HT1080 (cell line): ENCODE measurements at regions not wholly inside any gene's neighbourhood (a gene's known extent, or its start where the extent isn't known, plus 50 kb on each side); places are given as distances from the start of the nearest gene placed in this dataset.
"Not testable (repeated sequence)": the region's sequence is repeated elsewhere in the genome, so short reads cannot be mapped to it uniquely, and the experiment has no call there.

ENCODE experiments used
- DNase-seq: peaks from one replicate; pipeline ENCODE4 v3.0.0-alpha.2; 2015; ENCODE audit warnings: low read depth

DNA sequence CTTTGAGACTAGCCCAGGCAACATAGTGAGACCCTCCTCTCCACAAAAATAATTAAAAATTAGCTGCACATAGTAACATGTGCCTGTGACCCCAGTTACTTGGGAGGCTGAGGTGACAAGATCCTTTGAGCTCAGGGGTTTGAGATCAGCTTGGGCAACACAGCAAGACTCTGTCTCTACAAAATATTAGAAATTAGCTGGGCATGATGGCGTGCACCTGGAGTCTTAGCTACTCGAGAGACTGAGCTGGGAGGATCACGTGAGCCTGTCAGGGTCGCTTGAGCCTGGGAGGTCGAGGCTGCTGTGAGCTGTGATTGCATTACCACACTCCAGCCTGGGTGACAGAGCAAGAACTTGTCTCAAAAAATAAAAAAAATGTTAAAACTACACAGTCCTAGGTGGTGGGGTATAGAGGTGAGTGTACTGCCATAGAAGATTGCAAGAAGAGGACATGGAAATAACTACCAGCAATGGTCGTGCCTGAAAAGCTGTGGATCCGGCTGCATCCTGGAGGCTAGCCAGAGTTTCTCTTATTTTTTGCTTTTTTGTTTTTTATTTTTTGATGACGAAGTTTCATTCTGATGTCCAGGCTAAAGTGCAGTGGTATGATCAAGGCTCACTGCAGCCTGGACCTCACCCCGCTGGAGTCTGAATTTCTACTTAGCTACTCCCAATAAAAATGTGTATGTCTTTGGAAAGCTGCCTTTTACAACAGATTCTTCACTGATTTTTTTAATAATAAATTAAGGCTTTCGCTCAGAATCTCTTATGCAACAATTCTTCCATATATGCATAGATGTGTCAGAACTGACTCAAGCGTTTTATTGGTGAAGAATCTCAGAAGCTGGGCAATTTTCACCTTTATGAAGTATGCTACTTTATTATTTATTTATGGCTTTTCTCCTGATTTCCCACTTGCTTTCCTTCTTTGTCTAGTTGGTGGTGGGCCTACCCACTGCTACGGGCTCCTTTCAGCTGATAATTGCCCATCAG is 393.8 kb downstream of the TSHZ3 start:
- DNase-seq: no peak

DNA sequence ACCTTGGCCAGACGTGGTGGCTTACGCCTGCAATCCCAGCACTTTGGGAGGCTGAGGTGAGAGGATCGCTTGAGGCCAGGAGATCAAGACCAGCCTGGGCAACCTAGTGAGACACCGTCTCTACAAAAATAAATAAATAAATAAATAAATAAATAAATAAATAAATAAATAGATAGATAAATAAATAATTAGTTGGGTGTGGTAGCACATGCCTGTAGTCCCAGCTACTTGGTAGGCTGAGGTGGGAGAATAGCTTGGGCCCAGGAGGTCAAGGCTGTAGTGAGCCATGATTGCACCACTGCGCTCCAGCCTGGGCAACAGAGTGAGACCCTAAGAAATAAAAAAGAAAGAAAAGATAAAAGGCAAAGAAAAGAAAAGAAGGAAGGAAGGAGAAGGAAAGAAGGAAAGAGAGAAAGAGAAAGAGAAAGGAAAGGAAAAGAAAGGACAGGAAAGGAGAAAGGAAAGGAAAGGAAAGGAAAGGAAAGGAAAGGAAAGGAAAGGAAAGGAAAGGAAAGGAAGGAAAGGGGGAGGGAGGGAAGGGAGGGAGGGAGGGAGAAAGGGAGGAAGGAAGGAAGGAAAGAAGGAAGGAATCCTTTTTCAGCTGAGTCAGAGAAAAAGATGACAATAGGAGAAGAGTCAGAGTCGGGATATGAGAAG is 404.8 kb downstream of the TSHZ3 start:
- not testable (repeated sequence) for DNase-seq

DNA sequence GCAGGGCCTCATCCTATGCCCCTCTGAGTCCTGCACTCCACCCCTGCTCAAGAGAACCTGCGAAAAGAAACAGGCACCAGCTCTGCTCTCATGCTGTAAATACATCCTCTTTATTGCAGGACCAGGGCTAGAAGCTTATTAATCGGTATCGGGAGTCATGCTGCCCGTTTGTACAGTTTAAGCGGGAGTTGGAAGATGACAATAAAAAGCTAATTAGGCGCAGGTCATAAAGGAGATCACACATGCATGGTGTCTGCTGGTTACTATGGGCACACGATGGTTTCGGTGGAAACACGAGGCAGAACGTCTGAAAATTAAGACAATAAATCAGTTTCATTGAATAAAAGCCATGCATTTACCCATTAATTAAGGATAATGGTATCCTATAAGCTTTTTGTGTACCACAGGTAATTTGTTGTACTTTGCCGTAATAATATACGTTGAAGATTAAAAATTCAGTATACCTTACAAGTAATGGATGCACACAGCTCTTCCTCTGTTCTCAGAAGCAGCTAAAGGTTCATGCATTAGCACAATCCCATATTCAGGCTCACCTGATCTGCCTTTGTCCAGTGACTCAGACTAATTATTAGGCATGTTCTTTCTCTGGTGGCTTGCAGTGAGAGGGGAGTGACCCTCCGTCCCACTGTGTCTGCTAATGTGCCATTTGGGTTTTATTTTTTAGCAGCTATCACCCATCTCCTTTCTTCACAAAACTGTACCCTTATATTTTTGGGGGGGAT is 406.0 kb downstream of the TSHZ3 start:
- no peak for DNase-seq

DNA sequence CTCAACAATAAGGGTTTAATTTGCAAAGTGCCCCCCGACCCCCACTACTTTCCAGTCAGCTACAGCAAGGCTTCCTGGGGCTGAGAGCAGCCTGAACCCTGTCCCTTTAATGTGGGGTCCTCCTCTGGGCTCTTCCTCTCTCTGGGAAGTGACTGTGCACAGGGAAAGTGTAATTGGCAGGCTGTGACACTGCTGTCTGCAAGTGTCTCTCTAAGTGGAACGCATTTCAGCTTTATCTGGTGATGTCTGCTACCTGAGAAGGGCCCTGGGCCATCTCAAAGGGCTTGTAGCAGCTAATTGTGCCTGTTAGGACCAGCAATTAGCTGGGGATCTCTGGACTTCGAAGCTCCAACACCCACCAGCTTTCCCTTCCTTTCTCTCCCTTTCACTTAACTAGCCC is 406.6 kb downstream of the TSHZ3 start:
- DNase-seq: no peak

DNA sequence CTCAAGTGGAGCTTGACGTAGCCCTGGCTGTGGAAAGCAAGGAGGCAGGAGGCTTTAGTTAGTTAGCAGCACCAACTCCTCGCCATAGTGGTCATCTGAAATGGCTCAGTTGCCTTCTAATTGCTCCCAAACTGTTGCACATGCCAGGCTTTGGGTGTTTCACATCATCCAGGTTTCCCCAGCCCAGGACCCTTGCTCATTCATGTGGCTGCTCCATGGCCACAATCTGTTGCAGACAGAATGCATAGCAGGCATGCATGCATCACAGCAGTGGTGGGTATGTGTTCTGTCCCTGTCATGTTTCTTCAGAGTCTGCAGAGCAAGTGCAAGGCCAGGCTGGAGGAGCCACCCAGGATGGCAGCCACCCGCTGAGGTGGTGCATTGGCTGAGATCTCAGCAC is 407.6 kb downstream of the TSHZ3 start:
- DNase-seq: no peak

DNA sequence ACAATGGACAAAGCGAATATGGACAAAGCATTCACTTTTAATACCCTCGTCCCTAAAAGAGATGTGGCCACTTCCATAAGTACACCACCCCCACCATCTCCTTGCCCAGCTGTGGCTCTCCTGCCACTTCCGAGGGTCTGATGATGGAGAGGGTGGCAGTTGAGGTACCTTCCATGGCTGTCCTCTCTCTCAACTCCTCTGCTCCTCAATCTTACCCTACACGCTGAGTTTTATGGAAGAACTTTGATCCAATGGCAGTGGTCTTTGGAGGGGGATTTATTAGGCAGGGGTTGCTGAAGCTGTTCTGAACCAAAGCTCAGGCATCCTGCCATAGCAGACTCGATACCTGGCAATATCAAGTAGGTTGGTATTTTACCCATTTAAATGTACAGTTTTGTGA is 413.0 kb downstream of the TSHZ3 start:
- no peak for DNase-seq

DNA sequence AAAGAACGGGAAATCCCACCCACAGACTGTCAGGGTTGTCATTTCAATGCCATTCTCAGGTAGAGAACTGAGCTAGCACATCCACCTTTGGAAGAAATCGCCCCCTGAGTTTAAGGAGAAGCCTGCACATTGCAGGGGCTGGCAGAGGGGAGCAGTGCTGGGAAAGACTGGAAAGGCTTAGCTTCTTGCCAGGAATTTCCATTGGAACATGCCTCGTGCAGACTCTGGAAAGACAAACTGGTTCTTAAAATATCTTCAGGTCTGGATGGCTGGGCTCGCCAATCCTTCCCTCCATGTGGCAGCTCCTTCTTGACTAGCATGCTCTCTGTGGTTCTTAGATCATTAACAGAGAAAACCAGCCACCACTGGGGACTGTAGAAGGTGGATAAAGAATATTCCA is 414.1 kb downstream of the TSHZ3 start:
- no peak for DNase-seq

DNA sequence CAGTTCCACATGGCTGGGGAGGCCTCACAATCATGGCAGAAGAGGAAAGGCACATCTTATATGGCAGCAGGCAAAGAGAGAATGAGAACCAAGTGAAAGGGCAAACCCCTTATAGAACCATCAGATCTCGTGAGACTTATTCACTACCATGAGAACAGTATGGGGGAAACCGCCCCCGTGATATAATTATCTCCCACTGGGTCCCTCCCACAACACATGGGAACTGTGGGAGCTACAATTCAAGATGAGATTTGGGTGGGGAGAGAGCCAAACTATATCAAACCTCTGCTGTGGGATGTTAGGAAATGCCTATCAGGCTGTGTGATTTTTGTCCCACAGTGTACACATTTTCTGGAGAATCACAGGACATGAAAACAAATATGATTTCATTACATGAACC is 415.8 kb downstream of the TSHZ3 start:
- DNase-seq: not testable (repeated sequence)

DNA sequence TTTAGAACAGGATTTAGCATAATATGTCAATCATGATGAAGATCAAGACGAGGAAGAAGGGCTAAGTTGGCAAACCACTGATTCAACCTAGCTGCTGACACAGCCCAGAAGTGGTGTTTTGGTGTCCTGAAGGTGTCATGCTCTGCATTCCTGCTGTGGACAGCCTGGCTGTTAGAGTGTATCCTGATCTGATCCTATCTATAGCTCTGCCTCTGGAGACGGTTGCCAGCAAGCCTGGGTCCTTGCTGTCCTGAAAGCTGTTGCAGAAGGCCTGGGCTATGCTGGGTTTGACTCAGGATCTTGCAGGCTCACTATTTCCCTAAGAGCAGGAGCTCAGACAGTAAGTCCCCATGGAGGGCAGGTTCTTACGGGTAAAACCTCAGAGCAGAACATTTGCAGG is 416.4 kb downstream of the TSHZ3 start:
- DNase-seq: no peak

DNA sequence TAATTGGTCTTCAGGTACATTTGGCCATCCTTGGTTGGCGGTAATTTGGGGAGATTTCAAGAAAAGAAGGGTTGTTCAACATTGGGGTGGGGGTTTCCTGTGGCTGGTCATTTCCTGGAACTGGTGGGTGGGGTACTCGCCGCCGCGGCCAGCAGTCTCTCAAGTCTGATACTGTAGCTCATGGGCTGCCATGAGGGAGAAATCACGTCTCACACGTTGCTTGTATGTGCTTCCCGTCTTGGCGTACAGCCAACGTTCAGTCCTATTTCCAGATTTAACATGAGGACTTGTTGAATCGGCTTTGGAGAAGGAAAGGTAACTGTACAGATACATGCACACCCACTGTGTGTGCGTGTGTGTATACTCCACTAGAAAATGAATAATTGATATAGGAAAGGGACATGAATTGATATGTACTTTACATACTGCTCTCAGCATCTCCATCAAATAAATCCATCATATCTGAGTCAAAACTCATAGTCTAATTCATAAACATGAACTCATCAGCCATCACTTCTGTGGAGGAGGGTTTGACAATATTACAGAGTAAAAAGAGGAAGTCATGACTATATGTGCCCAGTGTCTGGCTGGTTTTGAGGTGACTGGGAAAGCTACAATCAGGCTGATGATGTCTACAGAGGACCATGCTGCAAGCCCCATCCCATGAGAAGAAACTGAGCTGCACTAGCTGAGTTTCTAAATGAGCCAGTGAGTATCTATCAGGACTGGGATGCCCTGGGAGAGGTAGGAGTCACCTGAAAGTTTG is 418.1 kb downstream of the TSHZ3 start:
- no peak for DNase-seq

DNA sequence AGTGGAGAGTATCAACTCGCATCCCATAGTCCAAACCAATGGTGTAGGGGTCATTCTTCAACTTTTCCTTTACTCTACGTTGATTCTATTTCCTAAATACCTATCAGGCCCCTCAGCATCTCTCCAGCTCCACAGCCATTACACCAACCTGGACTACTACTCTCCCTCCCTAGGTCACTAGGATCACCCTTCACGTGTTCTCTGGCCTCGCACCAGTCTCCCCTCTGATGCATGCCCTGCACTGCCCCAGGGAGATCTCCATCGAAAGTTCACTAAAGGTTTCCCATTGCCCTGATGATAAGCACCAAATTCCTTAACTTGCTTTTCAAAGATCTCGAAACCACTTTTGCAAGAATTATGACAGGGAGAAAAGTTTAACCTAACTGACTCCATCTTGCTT is 421.5 kb downstream of the TSHZ3 start:
- no peak for DNase-seq

DNA sequence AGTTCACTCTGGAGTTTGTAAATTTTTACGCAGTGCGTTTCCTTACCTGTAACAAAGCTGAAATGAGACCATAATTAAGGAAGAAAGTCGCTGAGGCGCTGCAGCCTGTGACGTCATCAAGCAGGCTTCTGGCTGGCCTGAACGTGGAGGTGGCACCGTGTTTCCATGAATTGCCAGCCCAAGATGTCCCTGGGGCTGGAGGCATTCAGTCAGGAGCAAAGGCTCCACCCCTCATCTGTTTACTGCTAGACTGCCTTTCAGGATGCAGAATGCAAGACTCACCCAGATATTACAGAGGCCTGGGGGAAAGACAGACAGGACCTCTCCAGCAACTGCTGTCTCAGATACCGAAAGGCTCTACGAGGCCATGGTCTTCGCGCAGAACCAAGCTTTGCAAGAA is 424.6 kb downstream of the TSHZ3 start:
- no peak for DNase-seq

DNA sequence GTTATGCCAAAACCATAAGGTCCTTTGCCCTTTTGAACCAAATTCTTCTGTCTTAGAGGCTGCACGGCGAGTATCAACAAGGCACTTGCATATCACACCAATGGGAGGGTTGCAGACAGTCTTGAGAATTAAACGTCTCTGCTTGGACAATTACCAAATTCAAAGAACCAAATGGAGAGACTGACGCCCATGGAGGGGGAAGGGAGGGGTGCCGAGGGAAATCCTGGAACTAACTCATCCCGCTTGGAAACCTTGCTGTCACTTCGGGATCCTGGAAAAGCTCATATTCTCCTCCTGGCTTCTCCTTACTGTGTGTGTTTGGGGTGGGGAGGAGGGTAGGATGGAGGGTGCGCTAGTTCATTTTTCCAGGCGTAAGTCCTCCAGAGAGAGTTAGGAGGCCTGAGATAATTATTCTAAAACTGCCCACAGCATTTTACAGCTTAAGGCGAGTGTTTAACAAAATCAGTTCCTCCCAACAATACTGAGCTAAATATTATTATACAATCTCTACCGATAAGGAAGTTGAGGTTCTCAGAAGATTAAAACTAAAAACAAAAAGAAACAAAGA is 425.1 kb downstream of the TSHZ3 start:
- no peak for DNase-seq

DNA sequence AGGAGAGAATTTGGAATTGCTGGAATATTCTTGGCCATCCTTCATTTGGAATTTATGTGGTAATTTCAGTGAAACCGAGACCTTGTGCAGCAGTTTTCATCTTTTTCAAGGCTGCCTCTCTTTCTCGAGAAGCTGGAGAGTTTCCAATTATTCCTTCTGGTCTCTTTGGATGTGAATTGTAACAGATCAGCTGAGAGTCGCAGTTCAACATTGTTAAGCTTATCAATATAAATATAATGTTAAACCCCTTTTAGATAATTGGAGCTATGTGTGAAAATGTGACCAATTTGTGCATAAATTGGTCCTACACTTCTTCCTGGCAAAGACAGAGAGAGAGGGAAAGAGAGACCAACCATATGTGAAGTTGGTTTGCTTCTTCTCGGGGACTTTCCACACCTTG is 425.6 kb downstream of the TSHZ3 start:
- no peak for DNase-seq

DNA sequence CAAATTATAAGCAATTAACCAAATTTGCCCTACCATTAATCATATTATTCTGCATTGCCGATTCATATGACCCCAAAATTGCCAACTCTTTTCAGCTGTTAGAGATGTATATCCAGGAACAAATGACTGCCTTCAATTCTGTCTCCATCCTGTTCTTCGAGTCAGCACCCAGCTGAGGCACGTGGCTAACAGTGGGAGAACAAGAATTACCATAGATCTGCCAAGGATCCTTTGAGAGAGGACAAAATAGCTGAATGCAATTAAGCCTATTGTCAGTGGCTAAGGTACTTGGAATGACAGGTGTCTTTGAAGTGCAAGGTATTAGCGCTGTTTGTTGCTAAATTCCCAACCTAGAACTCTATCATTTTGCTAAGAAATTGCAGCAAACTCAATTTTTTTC is 426.1 kb downstream of the TSHZ3 start:
- no peak for DNase-seq

DNA sequence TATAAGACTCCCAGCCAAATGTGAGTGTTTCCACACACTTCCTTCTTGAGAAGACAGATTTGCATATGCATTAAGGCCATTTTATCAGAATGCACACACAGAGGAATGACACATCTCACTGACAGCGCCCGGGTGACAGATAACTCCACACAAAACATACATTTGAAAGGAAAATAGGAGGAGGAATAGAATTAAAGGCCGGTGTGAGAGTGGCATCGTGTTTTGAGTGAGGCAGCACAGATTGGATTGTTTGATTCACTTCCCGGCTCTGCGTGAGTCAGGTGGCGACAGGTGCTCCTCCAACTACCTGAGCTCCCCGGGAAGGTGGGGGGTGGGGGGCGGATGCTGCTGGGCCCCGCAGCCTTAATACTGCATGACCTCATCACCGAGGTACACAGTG is 429.0 kb downstream of the TSHZ3 start:
- DNase-seq: no peak

DNA sequence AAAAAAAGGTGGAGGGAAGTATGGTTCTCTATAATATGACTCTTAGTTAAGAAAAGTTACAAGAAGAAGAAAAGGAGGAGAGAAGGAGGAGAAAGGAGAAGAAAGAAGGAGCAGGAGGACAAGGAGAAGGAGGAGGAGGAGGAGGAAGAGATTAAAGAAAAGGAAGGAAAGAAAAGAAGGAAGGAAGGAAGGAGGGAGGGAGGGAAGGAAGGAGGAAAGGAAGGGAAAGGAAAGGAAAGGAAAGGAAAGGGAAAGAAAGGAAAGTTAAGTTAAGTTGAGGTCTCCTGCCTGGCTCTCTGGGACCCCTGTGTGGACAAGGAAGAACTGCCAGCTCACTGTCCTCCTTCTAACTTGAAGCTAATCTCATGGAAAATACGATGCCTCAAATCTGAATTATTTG is 429.5 kb downstream of the TSHZ3 start:
- no peak for DNase-seq

DNA sequence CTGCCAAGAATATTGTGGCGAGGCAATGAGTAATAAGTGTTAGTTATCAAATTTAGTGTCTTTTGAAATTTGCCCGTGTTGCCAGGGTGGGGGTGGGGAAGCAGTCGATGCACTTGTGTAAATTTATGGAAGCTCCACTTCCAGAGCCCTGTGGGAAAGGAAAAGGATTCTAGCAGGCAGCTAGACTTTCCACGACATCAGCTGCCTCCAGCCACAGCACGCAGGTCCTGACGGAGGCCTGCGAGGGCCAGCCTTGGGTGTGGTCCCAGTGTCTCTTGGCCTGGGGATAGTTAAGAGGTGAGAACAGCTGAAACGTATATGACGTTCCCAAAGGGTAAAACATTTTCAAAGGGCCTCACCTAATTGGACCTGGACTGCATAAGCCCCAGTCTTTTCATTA is 433.0 kb downstream of the TSHZ3 start:
- DNase-seq: no peak

DNA sequence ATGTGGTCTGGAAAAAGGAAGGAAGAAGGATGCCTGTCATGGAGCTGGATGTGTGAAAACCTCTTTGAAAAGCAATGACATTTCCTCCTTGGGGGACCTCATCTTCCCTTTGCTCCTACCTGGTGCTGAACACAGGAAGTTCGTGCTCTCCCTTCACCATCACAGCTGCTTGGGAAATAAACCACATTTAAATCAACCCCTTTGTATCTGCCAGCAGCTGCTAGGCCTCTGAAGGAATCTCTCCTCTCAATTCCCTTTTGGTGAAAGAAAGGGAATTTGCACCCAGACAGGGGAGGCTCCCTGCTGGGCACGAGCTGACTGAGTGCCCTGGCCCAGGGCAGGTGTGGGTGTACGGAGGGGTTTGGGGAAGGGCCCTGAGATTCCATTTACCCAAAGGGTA is 437.7 kb downstream of the TSHZ3 start:
- DNase-seq: no peak

DNA sequence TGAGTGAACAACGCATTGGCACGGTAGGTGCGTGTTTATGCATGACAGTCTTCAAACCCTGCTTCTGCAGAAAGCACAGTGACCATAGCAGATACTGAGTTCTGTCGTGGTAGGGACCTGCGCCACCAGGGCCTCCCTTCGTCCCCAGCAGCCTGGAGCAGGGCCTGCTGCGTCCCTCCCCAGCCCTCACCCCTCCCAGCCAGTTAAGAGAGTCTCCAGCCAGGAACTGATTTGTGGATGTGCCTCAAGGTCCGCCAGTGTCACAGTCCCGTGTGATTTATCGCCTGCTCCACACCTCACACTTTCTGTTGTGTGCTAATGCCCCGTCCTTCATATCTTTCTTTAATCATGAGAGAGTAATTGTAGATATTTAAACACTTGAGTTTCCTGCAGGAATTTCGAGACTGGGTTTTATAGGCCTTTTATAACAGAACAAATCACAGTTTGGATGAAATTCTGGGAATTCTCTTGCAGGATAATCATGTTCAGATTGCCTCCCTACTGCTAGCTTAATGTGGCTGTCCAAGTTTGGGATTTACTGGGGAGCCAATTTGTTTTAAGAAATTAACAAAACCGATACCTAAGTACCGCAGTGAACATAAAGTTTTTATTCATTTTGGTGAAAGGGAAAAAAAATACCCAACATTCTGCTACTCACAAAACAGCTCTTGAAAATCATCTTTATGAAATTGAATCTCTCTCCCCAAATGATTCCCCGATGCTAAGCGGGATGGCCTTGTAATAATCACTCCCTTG is 438.6 kb downstream of the TSHZ3 start:
- DNase-seq: no peak
